GM12874 (cell line): ENCODE measurements at regions not wholly inside any gene's neighbourhood (a gene's known extent, or its start where the extent isn't known, plus 50 kb on each side); places are given as distances from the start of the nearest gene placed in this dataset.

Source experiments
- CTCF ChIP-seq: IDR thresholded peaks from 2 replicates; pipeline ENCODE4 v1.5.1; 2011; ENCODE audit warnings: low read depth, mild to moderate bottlenecking, control low read depth, low read length, moderate library complexity; ENCODE audit not compliant: insufficient read depth

- TF ChIP-seq CTCF, result no peak
Measured at GRCh38 chr12:124517260-124518050, 50.0 kb downstream of the NCOR2 start.

- no peak for TF ChIP-seq CTCF
Measured at GRCh38 chr12:124516850-124517249, 50.6 kb downstream of the NCOR2 start.

- TF ChIP-seq CTCF, result no peak
Measured at GRCh38 chr12:124515981-124516380, 51.4 kb downstream of the NCOR2 start.

GRCh38 chr12:124514996-124515932 lies 52.1 kb downstream of the NCOR2 start:
- TF ChIP-seq CTCF, result no peak

- no peak for TF ChIP-seq CTCF
Measured at GRCh38 chr12:124514145-124514995, 53.0 kb downstream of the NCOR2 start.

GRCh38 chr12:124513297-124513867 lies 54.0 kb downstream of the NCOR2 start:
- no peak for TF ChIP-seq CTCF
